HG03095 (cell line): ENCODE measurements at regions not wholly inside any gene's neighbourhood (a gene's known extent, or its start where the extent isn't known, plus 50 kb on each side); places are given as distances from the start of the nearest gene placed in this dataset.

ENCODE experiments used
- ATAC-seq: cut with Tn5 transposase; IDR thresholded peaks from one replicate; pipeline ENCODE4 v1.9.1; 2021; ENCODE audit warnings: moderate library complexity; ENCODE audit not compliant: unreplicated experiment

DNA sequence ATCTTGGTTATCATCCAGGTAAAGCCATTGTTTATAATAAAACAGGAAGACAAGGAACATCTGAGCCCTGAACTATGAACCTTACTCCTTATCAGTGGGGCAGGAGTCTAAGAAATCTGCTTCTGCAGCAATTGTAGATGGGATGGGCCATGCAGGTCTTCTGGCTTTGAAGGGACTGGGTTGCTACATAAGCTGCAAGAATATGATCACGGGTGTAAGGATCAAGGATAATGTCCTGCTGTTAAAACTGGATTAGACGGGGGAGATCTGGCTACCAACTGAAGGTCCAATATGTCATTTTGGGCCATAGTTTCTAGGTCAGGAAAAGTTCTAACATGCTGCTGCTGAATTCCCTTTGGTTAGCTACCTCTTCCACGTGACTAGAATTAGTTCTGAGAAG, 1363.4 kb upstream of the CELF2 start:
- ATAC-seq, result no peak

DNA sequence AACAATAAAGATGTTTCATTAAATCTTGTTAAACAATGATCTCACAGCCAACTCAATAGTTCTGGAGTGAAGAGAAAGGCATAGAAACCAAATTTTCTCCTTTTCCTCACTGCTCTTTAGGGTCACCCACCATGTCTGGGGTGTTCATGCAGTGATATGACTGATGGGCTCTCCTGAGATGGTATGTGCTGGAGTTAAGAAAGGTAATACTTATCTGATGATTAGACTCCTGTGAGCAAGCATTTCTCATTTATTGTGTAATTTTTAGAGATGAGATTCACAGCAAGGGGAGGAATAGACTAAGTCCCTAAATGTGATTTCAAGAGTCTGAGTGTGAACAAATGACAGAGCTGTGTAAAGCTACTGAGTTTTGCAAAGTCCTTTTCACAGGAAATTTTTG, 1361.3 kb upstream of the CELF2 start:
- ATAC-seq, result no peak

DNA sequence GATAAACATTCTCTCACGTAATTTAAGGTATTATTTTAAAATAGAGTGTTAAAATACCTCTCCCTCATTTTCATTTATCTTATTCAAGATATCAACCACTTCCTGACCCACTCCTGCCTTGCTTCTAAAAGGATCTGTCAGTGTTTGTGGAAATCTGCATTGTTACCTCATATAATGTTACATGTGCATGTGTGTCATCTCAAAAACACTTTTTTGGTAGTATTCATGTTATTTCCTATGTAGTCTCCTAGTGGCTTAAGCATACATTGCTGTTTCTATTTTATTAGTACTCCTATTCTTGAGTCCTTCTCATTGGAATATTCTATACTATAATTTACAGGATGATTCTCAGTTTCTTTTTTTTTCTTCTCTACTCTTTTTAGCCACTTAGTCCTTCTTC, 1360.7 kb upstream of the CELF2 start:
- no peak for ATAC-seq

DNA sequence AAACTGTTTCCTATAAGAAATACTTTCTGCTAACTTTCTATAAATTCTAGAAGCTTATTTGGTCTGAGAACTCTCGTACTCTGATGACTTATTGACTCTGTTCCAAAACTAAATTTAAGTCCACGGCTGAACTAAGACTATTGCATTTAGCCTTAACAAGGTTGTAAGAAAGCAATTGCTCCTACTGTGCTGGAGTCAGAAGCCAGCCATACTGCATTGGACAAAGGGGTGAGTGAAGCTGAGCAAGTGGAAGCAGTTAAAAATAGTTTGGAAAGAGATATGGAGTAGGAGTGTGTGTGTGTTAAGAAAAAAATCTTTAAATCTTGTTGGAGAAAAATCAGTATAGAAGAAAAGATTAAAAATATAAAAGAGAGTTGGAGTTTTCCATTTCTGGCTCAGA, 1360.1 kb upstream of the CELF2 start:
- no peak for ATAC-seq

DNA sequence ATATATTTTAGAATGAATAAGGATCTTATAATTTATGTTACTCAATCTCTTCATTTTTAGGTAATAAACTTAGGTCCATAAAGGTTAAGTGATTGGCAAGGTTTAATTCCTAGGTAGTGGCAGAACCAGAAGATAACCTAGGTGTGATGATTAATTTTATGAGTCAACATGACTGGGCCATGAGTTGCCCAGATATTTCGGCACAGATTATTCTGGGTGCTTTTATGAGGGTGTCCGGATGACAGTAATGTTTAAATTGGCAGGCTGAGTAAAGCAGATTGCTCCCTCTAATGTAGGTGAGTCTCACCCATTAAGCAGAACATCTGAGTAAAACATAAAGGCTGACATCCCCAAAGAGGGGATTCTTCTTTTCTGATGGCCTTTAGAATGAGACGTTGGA, 1349.3 kb upstream of the CELF2 start:
- no peak for ATAC-seq

DNA sequence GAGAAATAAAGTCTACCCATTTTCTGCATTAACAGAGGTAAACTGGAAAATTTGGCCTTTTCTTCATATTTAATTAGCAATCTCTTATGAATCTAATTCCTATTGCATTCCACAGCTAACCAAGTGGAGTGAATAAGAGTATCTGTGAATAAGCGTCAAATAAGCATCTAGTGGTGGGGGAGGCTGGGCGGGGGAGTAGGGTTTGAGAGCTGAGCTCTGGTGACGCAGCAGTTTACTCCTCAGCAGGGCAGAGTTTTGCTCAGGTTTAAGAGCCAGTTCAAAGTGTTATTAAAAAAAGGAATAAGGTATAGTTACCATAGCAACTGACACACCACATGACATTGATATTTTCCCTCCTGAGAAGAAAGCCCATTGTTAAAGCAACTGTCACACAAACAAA, 1346.8 kb upstream of the CELF2 start:
- ATAC-seq, result no peak

DNA sequence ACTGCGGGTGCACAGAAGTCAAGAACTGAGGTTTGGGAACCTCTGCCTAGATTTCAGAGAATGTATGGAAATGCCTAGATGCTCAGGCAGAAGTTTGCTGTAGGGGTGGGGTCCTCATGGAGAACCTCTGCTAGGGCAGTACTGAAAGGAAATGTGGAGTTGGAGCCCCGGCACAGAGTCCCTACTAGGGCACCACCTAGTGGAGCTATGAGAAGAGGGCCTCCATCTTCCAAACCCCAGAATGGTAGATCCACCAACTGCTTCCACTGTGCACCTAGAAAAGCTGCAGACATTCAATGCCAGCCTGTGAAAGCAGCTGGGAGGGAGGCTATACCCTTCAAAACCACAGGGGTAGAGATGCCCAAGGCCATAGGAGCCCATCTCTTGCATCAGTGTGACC, 1336.0 kb upstream of the CELF2 start:
- ATAC-seq, result no peak

DNA sequence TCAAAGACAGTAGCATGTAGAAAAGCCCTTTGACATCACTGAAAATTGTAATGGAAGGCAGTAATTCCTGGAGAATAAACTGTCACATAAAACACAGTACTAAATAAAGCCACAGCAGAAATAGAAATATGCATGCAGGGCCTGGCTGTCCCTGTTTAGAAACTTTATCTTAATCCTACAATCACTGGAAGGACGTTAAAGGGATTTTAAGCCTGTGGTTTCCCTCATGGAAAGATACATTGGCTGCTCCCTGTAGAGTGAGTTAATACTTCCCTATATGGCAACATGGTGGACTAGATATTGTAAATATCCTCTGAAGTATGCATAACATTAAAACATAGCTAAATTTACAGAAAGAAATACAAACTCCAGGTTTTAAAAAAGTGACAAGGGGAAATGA, 1334.9 kb upstream of the CELF2 start:
- no peak for ATAC-seq

DNA sequence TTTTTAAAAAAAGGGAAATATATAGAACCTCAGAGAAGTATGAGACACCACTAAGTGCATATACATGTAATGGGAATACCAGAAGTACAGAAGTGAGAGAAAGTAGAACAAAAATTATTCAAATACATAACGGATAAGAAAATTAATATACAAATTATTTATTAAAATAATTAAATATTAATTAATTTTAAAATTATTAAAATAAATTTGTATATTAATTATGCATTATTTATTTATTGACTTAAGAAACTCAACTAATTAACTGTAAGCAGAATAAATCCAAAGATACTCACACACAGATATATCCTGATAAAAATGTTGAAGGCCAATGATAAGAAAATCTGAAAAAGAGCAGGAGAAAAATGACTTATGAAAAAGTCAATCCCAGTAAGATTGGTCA, 1333.5 kb upstream of the CELF2 start:
- ATAC-seq, result no peak

DNA sequence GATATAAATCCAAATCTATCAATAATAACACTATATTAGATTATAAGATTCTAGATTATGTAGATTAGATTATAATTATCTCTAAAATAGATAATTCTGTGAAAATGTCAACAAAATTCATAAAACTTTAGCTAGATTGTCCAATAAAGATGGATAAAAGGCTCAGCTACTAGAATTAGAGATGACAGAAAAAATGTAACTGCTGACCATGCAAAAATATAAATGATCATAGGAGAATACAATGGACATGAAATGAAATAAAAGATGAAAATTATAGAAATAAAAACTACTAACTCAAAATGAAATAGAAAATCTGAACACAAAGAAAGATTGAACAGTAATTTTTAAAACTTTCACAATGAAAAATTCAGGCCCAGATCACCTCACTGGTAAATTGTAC, 1332.1 kb upstream of the CELF2 start:
- ATAC-seq, result no peak

DNA sequence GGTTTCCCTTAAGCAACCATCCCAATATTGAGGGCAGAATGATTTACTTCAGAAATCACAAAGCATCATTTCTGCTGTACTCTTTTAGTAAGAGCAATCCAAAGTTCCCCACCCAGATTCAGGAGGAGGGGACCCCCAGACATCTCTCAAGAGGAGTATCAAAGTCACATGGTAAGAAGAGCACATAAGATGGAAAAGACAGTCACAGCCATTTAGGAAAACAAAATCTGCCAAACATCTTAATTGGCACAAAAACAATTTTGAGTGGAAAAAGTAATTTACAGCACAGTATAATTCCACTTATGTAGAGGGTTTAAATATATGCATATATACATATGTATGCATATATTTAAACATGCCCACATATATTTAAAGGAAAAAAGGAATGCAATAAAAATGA, 1329.0 kb upstream of the CELF2 start:
- ATAC-seq, result no peak

DNA sequence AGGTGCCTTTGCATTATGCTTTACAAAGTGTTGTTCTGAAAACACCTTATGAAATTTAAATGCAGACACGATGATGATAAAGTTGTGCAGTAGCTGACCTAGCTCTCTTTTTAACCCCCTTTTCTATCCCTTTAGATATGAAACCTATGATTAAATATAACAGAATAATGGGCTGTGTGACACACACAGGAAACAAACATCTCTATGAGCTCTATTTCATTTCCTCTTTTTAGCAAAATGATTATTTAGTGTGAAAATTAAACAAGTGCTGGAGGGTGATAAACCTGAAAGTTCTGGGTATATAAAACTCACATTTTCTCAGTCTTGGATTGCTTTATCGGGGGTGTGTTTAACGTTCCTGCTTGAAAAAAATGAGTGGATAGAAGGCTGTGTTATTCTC, 1310.5 kb upstream of the CELF2 start:
- no peak for ATAC-seq

DNA sequence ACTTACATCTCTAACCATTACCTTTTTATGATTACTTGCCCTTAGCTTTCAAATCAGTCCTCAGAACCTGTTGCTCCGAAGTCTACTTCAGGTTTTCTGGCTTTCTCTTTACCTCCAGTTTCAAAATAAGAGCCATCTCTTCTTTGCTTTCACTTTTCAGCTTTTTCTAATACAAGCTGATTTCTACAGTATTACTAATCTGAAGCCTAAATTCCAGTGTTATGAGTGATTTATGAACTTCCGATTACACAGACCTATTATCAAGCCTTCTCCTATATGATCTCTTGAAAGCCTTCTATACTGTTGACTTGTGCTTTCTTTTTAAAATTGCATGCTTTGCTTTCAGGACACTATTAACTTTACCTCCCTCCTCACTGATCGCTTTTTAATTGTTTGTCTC, 1307.8 kb upstream of the CELF2 start:
- ATAC-seq, result no peak

DNA sequence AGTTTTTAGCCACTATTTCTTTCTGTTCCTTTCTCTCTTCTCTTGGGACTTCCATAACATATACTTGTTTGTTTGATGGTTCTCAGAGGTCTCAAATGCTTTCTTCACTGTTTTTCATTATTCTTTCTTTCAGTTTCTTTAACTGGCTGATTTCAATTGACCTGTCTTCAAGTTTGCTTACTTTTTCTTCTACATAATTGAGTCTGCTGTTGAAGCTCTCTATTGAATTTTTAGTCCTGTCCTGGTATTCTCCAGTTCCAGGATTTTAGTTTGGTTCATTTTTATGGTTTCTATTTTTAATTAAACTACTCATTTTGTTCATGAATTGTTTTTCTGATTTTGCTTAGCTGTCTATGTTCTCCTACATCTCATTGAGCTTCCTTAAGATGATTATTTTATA, 1305.3 kb upstream of the CELF2 start:
- ATAC-seq, result no peak

DNA sequence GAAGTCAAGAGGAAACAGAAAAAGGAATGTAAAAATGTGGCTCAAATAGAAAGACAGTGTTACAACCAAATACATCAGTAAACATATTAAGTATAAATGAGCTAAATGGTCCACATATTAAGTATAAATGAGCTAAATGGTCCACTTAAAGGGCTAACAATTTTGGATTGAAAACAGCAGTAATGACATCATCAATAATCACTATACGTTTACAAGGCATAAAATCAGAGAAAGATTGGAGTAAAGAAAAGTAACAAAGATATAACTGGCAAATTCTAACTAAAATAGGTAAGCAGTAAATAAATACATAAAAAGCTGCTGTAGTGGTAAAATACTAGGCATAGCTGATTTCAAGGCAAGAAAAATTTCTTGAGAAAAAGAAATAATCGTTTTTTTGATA, 1298.4 kb upstream of the CELF2 start:
- no peak for ATAC-seq

DNA sequence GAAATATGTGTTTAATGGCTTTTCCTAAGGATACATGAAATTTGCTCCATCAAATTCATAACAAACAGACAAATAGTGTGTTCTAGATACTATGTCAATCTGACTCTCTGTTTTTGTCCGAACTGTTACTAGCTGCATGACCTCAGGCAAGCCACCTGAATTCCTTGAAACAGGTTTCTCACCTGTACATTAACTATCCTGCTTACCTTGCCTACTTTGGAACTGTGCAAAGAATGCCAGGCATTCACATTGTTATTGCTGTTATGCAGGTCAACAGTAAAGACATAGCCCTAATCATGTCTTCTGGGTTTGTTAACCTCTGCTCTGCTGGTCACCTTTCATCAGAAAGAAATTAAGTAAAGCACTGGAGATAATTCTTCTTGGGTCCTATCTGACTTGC, 1283.9 kb upstream of the CELF2 start:
- no peak for ATAC-seq

DNA sequence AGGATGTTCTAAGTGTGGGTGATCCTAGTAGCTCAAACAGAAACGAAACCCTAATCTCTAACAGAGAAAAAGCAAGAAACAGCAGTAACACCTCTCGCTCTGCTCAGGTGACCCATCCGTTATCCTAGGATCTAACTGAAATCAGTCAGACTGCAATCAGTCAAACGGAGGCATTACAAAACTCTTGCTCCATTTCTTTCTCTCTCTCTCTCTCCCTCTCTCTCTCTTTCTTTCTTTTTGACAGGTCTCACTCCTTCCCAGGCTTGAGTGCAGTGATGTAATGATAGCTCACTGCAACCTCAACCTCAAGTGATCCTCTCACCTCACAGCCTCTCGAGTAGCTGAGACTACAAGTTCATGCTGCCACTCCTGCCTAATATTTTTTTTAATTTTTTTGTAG, 1283.5 kb upstream of the CELF2 start:
- ATAC-seq, result no peak

DNA sequence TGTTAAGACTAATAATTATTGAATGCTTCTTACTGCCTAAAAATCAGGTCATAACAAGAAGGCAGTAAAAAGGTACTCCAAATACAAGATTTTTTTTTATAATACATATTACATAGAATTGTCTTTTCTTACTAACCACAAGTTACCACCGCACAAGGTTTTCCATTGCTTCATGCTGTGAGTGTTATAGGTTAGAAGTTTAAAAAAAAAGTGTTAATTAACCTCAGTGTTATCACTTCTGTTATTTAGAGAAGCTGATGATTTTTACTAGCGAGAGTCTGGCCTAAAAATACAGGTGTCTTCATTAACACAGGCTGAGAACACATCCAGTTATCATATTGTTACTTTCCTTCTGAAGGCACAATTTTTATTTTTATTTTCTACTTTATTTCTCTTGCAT, 1281.9 kb upstream of the CELF2 start:
- no peak for ATAC-seq

DNA sequence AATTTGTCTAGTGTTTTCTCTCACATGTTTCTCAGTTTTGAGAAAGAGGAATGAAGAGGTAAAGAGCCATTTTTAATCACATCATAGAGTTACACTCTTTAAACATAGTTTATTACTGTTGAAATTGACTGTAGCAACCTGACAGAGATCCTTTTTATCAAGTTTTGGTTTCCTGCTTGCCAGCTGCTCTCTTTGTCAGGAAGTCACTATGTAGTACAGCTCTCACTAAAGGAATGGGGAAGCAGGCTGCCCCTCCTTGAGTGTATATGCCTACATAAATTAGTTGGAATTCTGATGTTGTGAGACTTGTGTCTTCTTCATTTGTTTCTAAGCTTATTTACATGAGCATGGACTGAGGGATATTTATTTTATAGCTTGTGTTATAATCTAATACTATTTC, 1274.0 kb upstream of the CELF2 start:
- no peak for ATAC-seq

DNA sequence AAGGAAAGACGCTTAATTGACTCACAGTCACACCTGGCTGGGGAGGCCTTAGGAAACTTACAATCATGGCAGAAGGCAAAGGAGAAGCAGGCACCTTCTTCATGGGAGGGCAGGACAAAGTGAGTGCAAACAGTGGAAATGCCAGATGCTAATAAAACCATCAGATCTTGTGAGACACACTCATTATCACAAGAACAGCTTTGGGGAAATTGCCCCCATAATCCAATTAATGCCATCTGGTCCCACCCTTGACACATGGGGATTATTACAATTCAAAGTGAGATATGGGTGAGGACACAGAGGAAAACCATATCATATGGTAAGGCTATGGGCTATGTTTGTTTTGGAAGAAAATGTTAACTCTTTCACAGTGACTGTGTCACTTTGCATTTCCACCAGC, 1272.5 kb upstream of the CELF2 start:
- ATAC-seq, result no peak

DNA sequence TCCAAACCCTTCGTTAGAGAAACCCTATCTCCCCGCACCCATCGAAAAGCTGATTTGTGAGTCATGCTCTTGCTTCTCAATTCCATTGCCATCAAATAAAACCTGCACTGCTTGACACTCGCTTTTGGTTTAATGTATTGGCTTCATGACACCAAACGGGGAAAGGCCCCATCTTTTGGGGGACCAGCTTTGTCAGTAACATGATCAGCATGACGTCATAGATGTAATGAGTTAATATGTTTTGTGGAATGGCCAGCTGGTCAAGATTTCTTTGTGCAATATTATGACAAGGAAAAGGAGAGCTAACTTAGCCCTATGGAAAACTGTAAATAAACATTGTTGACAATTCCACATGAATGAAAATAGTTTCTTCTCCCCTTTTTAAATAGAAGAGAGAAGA, 1260.5 kb upstream of the CELF2 start:
- ATAC-seq, result no peak

DNA sequence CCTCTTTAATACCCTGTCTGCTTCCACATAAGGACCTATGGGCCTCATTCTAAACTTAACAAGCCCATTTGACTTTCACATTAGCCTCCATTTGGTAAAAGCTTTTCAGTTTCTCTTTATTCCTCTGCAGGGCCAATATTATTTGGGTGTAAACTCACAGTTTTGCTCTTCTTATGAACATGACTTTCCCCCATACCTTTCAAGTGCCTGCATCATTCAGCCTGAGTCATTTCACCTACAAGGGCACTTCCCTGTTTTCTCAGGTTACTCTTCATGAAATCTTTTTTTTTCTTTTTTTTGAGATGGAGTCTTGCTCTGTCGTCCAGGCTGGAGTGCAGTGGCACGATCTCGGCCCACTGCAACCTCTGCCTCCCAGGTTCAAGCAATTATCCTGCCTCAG, 1258.1 kb upstream of the CELF2 start:
- ATAC-seq, result no peak

DNA sequence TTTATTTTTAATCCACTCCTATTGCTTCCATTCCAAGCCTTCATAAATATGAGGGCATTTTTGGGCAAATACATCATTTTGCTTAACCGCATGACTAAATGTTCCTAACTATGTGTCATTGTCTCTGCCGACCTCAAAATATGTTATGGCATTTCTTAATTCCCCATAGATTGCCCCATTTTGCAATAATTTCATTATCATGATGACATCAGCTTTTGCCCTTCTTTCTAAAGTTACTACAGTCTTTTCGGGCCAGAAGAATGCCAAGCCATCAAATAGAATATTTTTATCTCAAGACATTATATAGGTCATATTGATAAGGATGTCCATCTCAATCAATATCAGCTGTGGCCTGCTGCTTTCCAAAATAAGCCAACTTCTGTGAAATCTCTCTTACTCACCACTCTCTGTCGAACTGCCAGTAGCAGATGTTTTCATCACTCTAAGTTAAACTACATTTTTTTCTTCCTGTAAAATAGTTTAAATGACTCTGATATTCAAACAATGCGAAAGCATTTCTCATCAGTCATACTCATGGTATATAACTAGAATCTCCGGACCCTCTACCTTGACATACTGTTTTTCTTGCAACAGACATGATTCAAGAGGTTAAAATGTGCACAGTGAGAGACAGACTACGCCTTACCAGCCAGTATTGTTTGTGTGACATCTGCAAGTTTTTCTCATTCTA, 1254.6 kb upstream of the CELF2 start:
- ATAC-seq, result no peak

DNA sequence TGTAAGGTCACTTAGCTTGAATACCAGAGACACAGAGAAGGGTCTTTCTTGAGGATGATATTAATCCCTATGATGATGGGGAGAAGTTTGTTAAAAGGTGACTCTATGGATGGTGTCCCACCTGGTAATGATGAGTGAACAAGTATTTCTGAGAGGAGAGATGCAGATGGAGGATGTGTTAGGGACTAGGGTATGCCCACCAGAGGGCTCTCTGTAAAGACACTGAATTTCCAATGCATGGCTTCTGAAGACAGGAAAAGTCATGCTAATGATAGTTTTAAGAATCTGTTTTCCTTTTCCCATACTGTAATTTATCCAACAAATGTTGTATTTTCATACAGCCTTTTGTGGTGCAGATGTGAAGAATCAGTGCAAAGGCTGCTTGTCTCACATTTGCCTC, 1250.9 kb upstream of the CELF2 start:
- no peak for ATAC-seq
